Astrocyte (in vitro differentiated cells and primary cell): ENCODE measurements at regions not wholly inside any gene's neighbourhood (a gene's known extent, or its start where the extent isn't known, plus 50 kb on each side); places are given as distances from the start of the nearest gene placed in this dataset.

Experiments used
- CTCF ChIP-seq: IDR thresholded peaks from 2 replicates; pipeline ENCODE4 v1.5.1; 2011; ENCODE audit warnings: low read depth, mild to moderate bottlenecking, inconsistent platforms, low read length, moderate library complexity; ENCODE audit not compliant: insufficient read depth
- EZH2 ChIP-seq: IDR thresholded peaks from 2 replicates; pipeline ENCODE4 v1.6.1; 2012; ENCODE audit warnings: mild to moderate bottlenecking, low read length, inconsistent platforms; ENCODE audit not compliant: insufficient read depth

GRCh38 chr10:124308056-124308645, 110.6 kb downstream of the OAT start:
- TF ChIP-seq CTCF (no peak), EZH2 (no peak)
